HCEC 1CT (cell line): ENCODE measurements at regions not wholly inside any gene's neighbourhood (a gene's known extent, or its start where the extent isn't known, plus 50 kb on each side); places are given as distances from the start of the nearest gene placed in this dataset.

Experiments used
- DNase-seq: peaks from one replicate; pipeline ENCODE4 v3.0.0-alpha.2; 2017

- DNase-seq, result no peak
These were observed 451.3 kb downstream of the AJAP1 start for GRCh38 chr1:5105744-5106143.

GRCh38 chr1:5099558-5099957 lies 445.1 kb downstream of the AJAP1 start:
- no peak for DNase-seq

DNA sequence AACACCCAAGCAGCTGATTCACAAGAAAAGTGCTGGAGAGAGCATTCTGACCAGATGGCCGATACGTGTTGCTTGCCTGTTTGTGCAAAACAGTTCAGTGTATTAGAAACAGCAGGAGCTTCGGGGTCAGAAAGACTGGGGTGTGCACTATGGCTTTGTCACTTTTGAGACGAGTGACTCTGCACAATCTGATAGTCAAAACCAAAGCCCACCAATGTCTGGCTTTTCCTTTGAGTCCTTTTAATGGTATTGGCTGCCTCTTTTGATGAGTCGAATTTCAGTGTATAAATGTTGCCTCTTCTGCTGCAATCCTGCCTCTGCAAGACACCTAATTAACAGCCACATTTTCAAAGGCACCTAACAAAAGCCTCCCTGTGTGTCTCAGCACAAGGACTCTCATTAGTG lies 444.6 kb downstream of the AJAP1 start:
- DNase-seq, result no peak

GRCh38 chr1:5093042-5093441 lies 438.6 kb downstream of the AJAP1 start:
- DNase-seq, result no peak

DNA sequence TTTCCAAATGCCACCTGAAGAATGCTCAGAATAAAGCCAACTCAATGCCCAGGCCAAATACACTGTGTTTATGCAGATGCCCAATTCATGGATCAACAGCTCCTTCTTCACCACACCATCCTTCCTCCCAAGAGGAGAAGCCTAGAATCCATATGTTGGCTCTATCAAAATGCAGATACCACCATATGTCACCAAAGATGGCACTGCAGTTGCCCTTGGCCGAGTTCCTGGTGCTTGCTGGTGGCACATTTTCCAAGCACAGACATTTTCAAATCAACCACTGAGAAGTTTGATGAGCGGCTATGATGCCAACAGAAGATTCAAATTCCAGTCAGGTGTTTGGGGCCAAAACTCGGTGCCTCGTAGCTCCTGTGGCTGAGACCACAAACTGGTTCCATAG lies 430.3 kb downstream of the AJAP1 start:
- DNase-seq, result no peak

DNA sequence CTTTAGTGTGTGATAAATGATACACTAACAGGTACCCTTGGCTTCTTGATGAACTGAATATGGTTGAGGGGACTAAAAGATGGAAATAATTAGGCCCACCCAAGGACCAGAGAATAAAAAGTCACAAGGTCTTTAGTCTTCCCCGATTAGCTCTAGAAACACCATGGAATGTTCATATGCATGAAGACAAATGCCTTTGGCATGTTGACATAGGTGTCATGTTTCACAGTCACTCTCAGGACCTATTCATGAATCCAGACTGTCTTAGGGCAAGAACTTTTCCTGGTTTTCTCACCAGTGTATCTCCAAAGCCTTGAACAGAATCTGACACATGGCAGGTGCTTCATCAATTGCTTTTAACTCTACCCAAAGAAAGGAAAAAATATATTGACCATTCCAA lies 412.8 kb downstream of the AJAP1 start:
- DNase-seq, result no peak

DNA sequence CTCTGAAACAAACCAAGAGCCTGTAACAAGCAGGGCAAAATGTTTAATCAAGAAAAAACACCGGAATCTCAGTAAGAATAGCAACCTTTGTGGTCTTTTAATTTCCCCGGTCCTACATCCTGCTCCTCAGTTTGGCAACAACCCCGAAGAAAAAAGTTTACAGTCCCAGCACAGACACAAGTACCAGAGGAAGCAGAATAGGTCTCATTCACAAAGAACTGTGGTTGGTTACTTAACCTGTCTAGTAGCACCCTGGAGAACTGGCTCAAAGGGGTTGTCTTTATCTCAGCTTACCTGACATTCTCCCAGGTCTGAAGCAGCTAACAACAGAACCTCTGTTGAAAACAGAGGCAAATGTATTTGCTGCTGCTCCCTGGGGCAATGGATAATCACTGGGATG lies 399.3 kb downstream of the AJAP1 start:
- DNase-seq, result no peak

- DNase-seq, result no peak
These were observed 374.7 kb downstream of the AJAP1 start for GRCh38 chr1:5029136-5029535.

DNA sequence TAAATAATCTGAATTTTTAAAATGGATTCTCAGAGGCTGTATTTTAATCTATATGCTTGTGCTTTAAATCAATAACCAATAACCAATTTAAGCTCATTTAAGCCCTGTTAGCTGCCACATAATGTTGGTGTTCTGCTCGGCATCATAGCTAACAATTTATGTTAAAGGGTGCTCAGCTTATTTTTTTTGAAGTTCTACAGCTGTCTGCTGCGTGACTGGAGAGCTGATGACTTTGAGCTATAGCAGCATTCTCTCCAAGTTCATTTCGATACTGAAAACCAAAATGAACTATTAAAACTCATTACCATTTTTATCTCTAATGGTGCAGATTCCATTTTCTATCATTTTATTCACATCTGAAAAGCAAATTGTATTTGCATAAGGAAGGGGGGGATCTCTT lies 357.8 kb downstream of the AJAP1 start:
- no peak for DNase-seq

- DNase-seq, result no peak
These were observed 356.2 kb downstream of the AJAP1 start for GRCh38 chr1:5010656-5011055.

DNA sequence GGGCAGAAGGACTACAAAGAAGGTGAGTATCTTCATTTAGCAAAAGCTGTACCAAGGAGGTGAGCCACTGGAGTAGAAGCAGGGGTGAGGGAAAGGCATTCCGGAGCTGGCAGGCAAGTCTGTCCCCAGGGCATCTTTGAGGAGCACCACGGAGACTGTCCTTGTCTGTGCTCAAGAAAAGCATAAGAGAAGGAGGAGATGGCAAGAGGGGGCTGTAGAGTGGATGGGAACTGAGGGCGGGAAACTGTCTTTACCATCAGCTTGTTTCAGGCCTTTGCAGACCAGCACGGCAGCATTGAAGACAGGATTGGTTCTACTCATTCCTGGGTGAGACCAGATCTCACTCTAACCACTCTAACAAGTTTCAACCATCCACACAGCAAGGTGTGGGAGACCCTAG lies 355.8 kb downstream of the AJAP1 start:
- no peak for DNase-seq

DNA sequence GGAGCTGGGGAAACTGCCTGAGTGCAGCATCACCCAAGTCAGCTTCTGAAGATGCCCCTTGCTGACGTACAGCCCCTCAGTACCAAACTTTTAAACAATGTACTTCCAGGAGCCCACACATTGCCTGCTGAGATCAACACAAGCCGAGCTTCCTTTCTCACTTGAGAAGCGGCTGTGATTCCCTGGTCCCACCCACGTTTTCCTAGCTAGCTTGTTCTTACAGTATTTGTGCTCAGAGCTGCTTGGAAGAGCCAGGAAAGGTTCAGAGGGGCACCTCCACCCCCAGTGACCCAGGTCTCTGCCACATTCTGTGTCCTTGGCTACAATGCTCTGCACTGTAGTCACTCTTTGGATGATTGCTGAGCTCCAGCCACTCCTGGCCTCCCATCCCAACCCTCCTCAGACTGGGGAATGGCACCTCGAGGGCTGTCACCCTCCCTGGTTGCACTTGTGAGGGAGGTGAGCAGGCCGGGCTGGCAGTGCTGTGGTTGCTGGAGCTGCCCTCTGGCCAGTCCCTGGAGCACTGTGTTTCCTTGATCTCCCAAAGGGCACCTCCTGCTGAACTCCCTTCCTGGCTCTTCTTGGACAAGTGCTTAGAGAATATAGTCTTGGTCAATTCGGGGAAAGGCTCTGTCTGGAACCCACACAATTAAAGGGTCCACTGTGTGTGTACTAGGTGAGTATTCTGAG lies 355.1 kb downstream of the AJAP1 start:
- DNase-seq, result no peak

DNA sequence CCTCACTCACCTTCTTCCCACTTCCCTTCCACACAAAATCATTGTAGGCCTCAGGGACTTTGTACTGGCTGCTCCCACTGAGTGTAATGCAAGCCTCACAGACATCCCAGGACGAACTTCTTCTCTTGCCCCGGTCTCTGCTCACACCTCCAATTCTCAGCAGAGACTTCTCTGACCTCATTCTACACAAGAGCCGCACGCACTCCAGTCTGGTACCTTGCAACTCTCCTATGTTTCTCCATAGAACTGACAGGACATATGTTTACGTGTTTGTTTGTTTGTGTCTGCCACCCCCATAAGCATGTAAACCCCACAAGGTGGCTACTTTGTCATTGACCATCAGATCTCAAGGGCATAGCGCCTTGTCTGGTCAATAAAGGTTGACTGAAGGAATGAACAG lies 350.8 kb downstream of the AJAP1 start:
- DNase-seq, result no peak

- no peak for DNase-seq
These were observed 348.3 kb downstream of the AJAP1 start for GRCh38 chr1:5002676-5003075.

DNA sequence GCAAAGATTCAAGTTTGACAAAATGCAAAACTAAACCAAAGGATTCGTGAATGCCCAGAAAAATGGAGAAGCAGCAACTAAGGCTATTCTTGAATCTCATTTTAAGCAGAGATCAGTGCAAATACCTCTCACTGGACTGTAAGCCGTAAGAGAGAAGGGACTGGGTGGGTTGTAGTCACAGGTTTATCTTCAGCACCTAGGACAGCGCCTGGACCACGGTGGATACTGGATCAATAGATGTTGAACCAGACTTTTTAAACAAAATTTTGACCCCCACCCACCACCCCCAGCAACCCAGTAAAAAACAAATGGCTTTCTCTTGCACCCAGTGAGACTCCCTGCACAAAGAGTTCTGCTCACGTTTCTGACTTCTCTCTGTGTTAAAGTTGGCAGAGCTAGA lies 347.1 kb downstream of the AJAP1 start:
- DNase-seq, result no peak

GRCh38 chr1:4986306-4986705 lies 331.9 kb downstream of the AJAP1 start:
- no peak for DNase-seq

DNA sequence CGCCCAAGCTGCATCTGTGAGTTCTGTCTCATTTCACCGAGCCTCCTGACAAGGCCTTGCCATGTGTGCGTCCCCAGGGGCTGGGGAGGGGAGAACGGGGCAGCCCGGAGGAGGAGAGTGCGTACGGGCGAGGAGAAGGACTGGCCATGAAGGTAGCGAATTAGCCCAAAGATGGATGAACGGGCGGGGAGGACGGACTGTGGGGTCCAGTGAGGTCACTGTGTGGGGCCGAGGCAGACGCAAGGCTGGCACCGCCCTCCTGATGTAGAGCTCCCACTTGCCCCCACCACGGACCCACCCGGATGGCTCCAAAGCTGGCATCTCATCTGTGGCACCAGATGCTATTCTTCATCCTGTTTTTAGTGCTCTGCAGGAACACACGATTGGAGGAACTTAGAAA lies 330.4 kb downstream of the AJAP1 start:
- DNase-seq, result no peak

DNA sequence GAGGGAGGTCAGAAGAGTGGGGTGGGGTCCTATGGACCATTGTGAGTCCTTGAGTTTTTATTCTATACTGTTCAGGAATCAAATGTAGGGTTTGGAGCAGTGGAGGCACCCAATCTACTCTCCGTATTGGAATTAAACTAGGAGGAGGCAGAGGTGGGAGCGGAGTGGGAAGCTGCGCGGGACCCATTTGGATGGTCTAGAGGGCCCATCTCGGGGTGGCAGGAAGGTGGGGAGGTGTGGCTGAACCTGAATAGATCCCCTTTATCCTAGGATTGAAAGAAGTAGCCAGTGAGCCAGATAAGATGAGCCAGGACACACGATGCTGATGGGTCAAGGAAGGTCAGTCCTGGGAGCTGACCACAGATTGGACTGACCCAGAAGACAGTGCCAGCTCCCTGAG lies 325.8 kb downstream of the AJAP1 start:
- no peak for DNase-seq

DNA sequence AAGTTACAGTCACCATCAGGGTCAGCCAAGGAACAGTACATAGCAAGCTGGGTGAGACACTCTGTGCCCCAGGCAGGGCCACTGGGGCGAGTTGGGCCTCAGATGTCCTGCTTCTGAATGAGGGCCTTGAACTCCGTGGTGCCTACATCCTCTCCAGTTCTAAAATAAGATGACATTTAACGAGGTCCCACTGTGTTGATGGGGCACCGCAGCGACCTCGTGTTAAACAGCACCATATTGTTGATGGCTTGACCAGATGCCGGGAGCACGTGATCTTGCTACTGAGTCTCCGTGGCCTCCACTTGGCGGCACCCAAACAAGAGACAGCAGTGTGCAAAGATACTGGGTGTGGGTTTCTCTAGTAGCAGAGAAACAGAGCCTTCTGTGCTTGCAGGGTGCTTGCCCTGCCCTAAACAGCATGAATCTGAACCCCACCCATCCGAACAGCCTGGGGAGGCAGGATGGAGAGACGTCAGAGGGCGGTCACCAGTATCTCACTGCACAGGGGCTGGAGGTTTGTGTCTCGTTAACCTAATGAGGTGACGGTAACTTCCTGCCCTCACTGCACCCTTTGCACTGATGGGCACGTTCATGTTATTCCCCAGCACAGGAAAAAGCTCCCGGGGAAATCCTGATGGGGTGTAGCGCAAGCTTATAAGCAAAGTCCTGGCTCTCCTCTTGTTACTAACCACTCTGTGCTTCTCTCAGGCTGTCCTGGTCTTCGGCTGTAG lies 324.4 kb downstream of the AJAP1 start:
- no peak for DNase-seq

DNA sequence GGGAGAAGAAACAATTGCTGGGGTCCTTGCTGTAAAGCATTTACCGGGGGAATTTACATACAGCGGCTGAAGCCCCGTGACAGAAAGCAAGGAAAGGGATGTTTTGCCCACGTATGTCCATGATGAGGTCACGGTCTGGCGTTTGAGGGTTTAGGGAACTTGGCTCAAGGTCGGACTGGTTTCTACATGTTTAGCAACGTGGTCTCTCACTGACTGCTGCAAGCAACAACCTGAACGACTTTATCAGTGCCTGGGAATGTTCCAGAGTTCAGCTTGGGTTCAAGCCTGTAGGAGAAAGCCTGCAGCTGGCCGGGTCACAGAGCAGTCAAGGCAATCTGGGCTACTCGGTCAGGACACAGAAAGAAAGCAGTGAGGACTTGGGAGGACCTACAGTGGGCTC lies 323.3 kb downstream of the AJAP1 start:
- DNase-seq, result no peak

GRCh38 chr1:4976859-4977440 lies 322.5 kb downstream of the AJAP1 start:
- DNase-seq, result no peak

GRCh38 chr1:4975856-4976255 lies 321.4 kb downstream of the AJAP1 start:
- no peak for DNase-seq

- no peak for DNase-seq
These were observed 320.7 kb downstream of the AJAP1 start for GRCh38 chr1:4974981-4975685.

DNA sequence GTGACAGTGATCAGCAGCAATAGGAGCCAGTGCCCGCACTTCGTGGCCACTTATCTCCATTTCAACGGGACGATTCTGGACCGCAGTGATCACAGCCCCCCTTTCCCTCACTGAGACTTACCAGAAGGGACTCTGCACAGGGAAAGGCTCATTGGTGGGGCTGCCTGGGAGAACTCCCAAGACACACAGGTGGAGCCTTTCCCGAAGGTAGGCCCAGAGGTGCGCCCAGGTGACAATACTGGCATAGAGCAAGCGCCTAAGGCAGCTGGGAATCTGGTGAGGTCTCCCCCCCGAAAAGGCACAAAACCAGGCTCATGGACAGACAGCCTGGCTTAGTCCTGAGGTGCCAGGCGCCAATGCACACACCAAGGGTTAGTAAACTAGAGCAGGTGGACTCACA lies 318.9 kb downstream of the AJAP1 start:
- no peak for DNase-seq
